ENCODE measurements at regions not wholly inside any gene's neighbourhood (a gene's known extent, or its start where the extent isn't known, plus 50 kb on each side); places are given as distances from the start of the nearest gene placed in this dataset.

- H3K4me1 ChIP-seq (ENCODE audit: control insufficient read depth in 4 of 4, insufficient read depth in 4 of 4, low read length in 3 of 4): no peaks in the 10 kb centered on the region
- peaks cover 0 to under 1% (median 0%) of the 10 kb centered on the region in 4 donors for H3K27me3 ChIP-seq (ENCODE audit: control insufficient read depth in 4 of 4, insufficient read depth in 4 of 4, low read length in 3 of 4)
- no peaks in the 10 kb centered on the region for H3K36me3 ChIP-seq (ENCODE audit: control insufficient read depth in 4 of 4, insufficient read depth in 3 of 4, low read depth in 1 of 4, low read length in 3 of 4)
- DNase-seq (ENCODE audit: low spot score): no peak
- TF ChIP-seq NR2F2 (IDR thresholded peaks at IDR 0.05) (no peak), GABPA (IDR thresholded peaks at IDR 0.05 in 1 of 2, conservative IDR thresholded peaks at IDR 0.05 in 1 of 2) (no peak), FOXA1 (IDR thresholded peaks at IDR 0.05) (no peak), JUND (IDR thresholded peaks at IDR 0.05) (no peak), FOXA2 (IDR thresholded peaks at IDR 0.05) (no peak)
- TF ChIP-seq, protein P1, sequence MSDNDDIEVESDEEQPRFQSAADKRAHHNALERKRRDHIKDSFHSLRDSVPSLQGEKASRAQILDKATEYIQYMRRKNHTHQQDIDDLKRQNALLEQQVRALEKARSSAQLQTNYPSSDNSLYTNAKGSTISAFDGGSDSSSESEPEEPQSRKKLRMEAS (IDR thresholded peaks at IDR 0.05): no peak
- H3K9me3 ChIP-seq (ENCODE audit: control insufficient read depth in 4 of 4, low read length in 3 of 4): no peaks in the 10 kb centered on the region
- no peak overlapping the region for H3K27ac ChIP-seq (ENCODE audit: low read depth in 1 of 2, low read length in 2 of 2)
- 53% methylated on average over 4 of the region's 4 CpGs for WGBS
- H3K4me3 ChIP-seq (ENCODE audit: low read depth in 1 of 3, low read length in 3 of 3): no peak overlapping the region
- H3K9ac ChIP-seq (ENCODE audit: low read depth in 1 of 2, low read length in 2 of 2): no peak overlapping the region
Observed at GRCh38 chr13:63408331-63409189, 1992.9 kb upstream of the PCDH20 start.

DNA sequence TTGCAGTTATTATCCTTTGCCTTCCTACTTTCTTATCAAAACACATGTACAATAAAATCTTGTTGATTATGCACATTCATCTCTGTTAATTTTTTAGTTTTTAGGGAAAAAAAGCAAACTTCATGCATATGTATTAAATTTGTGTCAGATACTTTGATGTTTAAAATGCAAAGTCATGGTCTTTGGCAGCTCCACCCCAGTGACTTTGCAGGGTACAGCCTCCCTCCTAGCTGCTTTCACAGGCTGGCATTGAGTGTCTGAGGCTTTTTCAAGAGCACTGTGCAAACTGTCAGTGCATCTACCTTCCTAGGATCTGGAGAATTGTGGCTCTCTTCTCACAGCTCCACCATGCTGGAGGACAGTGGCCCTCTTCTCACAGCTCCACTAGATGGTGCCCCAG lies 1988.1 kb upstream of the PCDH20 start:
- H3K9ac ChIP-seq (ENCODE audit: low read depth in 1 of 2, low read length in 2 of 2): no peak overlapping the region
- DNase-seq (ENCODE audit: low spot score): no peak
- H3K27me3 ChIP-seq (ENCODE audit: control insufficient read depth in 4 of 4, insufficient read depth in 4 of 4, low read length in 3 of 4): no peaks in the 10 kb centered on the region
- no peak overlapping the region for H3K4me3 ChIP-seq (ENCODE audit: low read depth in 1 of 3, low read length in 3 of 3)
- H3K27ac ChIP-seq (ENCODE audit: low read depth in 1 of 2, low read length in 2 of 2): no peak overlapping the region
- TF ChIP-seq RAD21 (IDR thresholded peaks at IDR 0.05) (no peak), FOXA2 (IDR thresholded peaks at IDR 0.05) (no peak), ATF3 (IDR thresholded peaks at IDR 0.05) (no peak), REST (IDR thresholded peaks at IDR 0.05) (no peak), TAF1 (conservative IDR thresholded peaks at IDR 0.05) (no peak), HNF4A (conservative IDR thresholded peaks at IDR 0.05) (no peak), FOXA1 (IDR thresholded peaks at IDR 0.05) (no peak), GABPA (IDR thresholded peaks at IDR 0.05 in 1 of 2, conservative IDR thresholded peaks at IDR 0.05 in 1 of 2) (no peak), RXRA (IDR thresholded peaks at IDR 0.05) (no peak), JUND (IDR thresholded peaks at IDR 0.05) (no peak), HNF4G (IDR thresholded peaks at IDR 0.05) (no peak), YY1 (IDR thresholded peaks at IDR 0.05) (no peak), NR2F2 (IDR thresholded peaks at IDR 0.05) (no peak), EGR1 (IDR thresholded peaks at IDR 0.05; ENCODE audit: low read depth in 2 of 2) (no peak), SP1 (IDR thresholded peaks at IDR 0.05) (no peak)
- TF ChIP-seq, protein P2, sequence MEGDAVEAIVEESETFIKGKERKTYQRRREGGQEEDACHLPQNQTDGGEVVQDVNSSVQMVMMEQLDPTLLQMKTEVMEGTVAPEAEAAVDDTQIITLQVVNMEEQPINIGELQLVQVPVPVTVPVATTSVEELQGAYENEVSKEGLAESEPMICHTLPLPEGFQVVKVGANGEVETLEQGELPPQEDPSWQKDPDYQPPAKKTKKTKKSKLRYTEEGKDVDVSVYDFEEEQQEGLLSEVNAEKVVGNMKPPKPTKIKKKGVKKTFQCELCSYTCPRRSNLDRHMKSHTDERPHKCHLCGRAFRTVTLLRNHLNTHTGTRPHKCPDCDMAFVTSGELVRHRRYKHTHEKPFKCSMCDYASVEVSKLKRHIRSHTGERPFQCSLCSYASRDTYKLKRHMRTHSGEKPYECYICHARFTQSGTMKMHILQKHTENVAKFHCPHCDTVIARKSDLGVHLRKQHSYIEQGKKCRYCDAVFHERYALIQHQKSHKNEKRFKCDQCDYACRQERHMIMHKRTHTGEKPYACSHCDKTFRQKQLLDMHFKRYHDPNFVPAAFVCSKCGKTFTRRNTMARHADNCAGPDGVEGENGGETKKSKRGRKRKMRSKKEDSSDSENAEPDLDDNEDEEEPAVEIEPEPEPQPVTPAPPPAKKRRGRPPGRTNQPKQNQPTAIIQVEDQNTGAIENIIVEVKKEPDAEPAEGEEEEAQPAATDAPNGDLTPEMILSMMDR (IDR thresholded peaks at IDR 0.05; ENCODE audit: low read depth, low read length, missing input control): no peak
- TF ChIP-seq, protein P1 (IDR thresholded peaks at IDR 0.05): no peak
- TF ChIP-seq, protein P3, sequence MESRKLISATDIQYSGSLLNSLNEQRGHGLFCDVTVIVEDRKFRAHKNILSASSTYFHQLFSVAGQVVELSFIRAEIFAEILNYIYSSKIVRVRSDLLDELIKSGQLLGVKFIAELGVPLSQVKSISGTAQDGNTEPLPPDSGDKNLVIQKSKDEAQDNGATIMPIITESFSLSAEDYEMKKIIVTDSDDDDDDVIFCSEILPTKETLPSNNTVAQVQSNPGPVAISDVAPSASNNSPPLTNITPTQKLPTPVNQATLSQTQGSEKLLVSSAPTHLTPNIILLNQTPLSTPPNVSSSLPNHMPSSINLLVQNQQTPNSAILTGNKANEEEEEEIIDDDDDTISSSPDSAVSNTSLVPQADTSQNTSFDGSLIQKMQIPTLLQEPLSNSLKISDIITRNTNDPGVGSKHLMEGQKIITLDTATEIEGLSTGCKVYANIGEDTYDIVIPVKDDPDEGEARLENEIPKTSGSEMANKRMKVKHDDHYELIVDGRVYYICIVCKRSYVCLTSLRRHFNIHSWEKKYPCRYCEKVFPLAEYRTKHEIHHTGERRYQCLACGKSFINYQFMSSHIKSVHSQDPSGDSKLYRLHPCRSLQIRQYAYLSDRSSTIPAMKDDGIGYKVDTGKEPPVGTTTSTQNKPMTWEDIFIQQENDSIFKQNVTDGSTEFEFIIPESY (IDR thresholded peaks at IDR 0.05): no peak
- H3K4me1 ChIP-seq (ENCODE audit: control insufficient read depth in 4 of 4, insufficient read depth in 4 of 4, low read length in 3 of 4): no peaks in the 10 kb centered on the region
- no peaks in the 10 kb centered on the region for H3K36me3 ChIP-seq (ENCODE audit: control insufficient read depth in 4 of 4, insufficient read depth in 3 of 4, low read depth in 1 of 4, low read length in 3 of 4)
- H3K9me3 ChIP-seq (ENCODE audit: control insufficient read depth in 4 of 4, low read length in 3 of 4): no peaks in the 10 kb centered on the region

Data from liver (tissue), 8 donors.